ENCODE measurements at regions not wholly inside any gene's neighbourhood (a gene's known extent, or its start where the extent isn't known, plus 50 kb on each side); places are given as distances from the start of the nearest gene placed in this dataset.

DNA sequence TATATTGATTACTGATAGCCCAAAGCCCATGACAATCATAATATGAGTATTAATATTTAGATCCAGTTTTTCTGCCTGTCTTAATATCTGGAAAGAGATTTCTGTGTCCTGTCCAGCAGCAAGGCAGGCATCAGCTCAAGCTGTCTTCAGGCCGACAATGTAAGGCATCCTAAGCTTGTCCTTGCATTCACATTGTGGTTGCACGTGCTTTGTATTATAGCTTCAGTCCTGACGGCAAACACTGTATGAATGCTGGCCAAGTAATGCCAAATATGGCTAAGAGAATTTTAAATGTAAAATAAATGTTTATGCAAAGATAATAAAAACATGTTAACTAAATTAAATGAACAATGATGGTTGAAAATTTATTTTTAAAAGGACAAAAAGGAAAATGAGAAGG lies 255.7 kb upstream of the RPS6KA3 start:
- TF ChIP-seq, protein P1, sequence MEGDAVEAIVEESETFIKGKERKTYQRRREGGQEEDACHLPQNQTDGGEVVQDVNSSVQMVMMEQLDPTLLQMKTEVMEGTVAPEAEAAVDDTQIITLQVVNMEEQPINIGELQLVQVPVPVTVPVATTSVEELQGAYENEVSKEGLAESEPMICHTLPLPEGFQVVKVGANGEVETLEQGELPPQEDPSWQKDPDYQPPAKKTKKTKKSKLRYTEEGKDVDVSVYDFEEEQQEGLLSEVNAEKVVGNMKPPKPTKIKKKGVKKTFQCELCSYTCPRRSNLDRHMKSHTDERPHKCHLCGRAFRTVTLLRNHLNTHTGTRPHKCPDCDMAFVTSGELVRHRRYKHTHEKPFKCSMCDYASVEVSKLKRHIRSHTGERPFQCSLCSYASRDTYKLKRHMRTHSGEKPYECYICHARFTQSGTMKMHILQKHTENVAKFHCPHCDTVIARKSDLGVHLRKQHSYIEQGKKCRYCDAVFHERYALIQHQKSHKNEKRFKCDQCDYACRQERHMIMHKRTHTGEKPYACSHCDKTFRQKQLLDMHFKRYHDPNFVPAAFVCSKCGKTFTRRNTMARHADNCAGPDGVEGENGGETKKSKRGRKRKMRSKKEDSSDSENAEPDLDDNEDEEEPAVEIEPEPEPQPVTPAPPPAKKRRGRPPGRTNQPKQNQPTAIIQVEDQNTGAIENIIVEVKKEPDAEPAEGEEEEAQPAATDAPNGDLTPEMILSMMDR (conservative IDR thresholded peaks at IDR 0.05; ENCODE audit: low read length), result no peak
- no peak for TF ChIP-seq EZH2phosphoT487 (IDR thresholded peaks at IDR 0.05; ENCODE audit: borderline replicate concordance)
